ENCODE measurements at regions not wholly inside any gene's neighbourhood (a gene's known extent, or its start where the extent isn't known, plus 50 kb on each side); places are given as distances from the start of the nearest gene placed in this dataset.

- in situ Hi-C loops (cut with MboI; ENCODE audit: low sequenced_read_pairs) = loop anchor here (25.0 kb wide), 1 partner anchor 160 kb away; no protein-coding TSS in a partner anchor
Observed at GRCh38 chr6:30396833-30397479, 52.0 kb downstream of the RPP21 start.

GRCh38 chr6:30397697-30398096, 52.7 kb downstream of the RPP21 start:
- in situ Hi-C loops (cut with MboI; ENCODE audit: low sequenced_read_pairs) = loop anchor here (25.0 kb wide), 1 partner anchor 160 kb away; no protein-coding TSS in a partner anchor

- in situ Hi-C loops (cut with MboI; ENCODE audit: low sequenced_read_pairs) = loop anchor here (25.0 kb wide), 1 partner anchor 162 kb away; no protein-coding TSS in a partner anchor
Observed at GRCh38 chr6:30399390-30400058, 54.6 kb downstream of the RPP21 start.

- in situ Hi-C loops (cut with MboI; ENCODE audit: low sequenced_read_pairs) = no loop called here
Observed at GRCh38 chr6:30405934-30406333, 61.0 kb downstream of the RPP21 start.

- in situ Hi-C loops (cut with MboI; ENCODE audit: low sequenced_read_pairs) = no loop called here
Observed at GRCh38 chr6:30409184-30409583, 64.2 kb downstream of the RPP21 start.

- in situ Hi-C loops (cut with MboI; ENCODE audit: low sequenced_read_pairs) = no loop called here
Observed at GRCh38 chr6:30411515-30412207, 66.7 kb downstream of the RPP21 start.

GRCh38 chr6:30418448-30418847, 70.9 kb upstream of the HLA-E start:
- in situ Hi-C loops (cut with MboI; ENCODE audit: low sequenced_read_pairs) = no loop called here

- in situ Hi-C loops (cut with MboI; ENCODE audit: low sequenced_read_pairs) = no loop called here
Observed at GRCh38 chr6:30424549-30424948, 64.8 kb upstream of the HLA-E start.

Data from HL-60/S4 (cell line).